H1 (cell line): ENCODE measurements at regions not wholly inside any gene's neighbourhood (a gene's known extent, or its start where the extent isn't known, plus 50 kb on each side); places are given as distances from the start of the nearest gene placed in this dataset.

Experiments used
- CTCF ChIA-PET: fragments of 300-600 bp; sonication (Branson Sonifier 250); formaldehyde crosslinking; loops from one replicate; lab custom pipeline; 2021; ENCODE audit not compliant: partially characterized antibody; lab: Charles Lee
- POLR2A ChIA-PET: fragments of 300-600 bp; sonication (Branson Sonifier 250); formaldehyde crosslinking; loops from one replicate; lab custom pipeline; 2021; ENCODE audit warnings: inconsistent platforms; ENCODE audit not compliant: partially characterized antibody; lab: Charles Lee
- DNase-seq, 2 experiments: peaks; one replicate each; pipeline versions ENCODE4 v3.0.0 to v3.0.0-alpha.2; 2010 to 2022; ENCODE audit warnings: low spot score in 2 of 2, low read depth in 1 of 2, mixed read lengths in 1 of 2
- FAIRE-seq: peaks from 2 replicates; lab custom pipeline; 2011; peaks lifted over from hg19 to GRCh38; lab: Jason Lieb, UNC
- H2AFZ ChIP-seq: 2 replicates; pipeline ENCODE4 v1.8.1; 2012; ENCODE audit warnings: low read length, inconsistent platforms
- H2AK5ac ChIP-seq: 2 replicates; pipeline ENCODE4 v1.6.1; 2013; ENCODE audit warnings: low read depth, low read length
- H2BK120ac ChIP-seq: replicated peaks from 2 replicates; pipeline ENCODE3; 2013; ENCODE audit warnings: low read depth, low read length, inconsistent platforms
- H2BK12ac ChIP-seq: 2 replicates; pipeline ENCODE4 v1.6.1; 2013; ENCODE audit warnings: low read depth, low read length
- H2BK15ac ChIP-seq: 2 replicates; pipeline ENCODE4 v1.6.1; 2013; ENCODE audit warnings: low read length
- H2BK20ac ChIP-seq: 2 replicates; pipeline ENCODE4 v1.6.1; 2013; ENCODE audit warnings: low read length
- H2BK5ac ChIP-seq: 2 replicates; pipeline ENCODE4 v1.6.1; 2013; ENCODE audit warnings: low read depth, low read length
- H3K14ac ChIP-seq: 2 replicates; pipeline ENCODE4 v1.6.1; 2013; ENCODE audit warnings: inconsistent platforms; ENCODE audit not compliant: insufficient read length
- H3K18ac ChIP-seq: 2 replicates; pipeline ENCODE4 v1.6.1; 2013; ENCODE audit warnings: low read length; ENCODE audit errors: extremely low read depth
- H3K23ac ChIP-seq: 2 replicates; pipeline ENCODE4 v1.6.1; 2013; ENCODE audit warnings: inconsistent platforms; ENCODE audit not compliant: insufficient read length
- H3K23me2 ChIP-seq: 2 replicates; pipeline ENCODE4 v1.6.1; 2013; ENCODE audit warnings: low read depth, low read length
- H3K27ac ChIP-seq: 2 replicates; pipeline ENCODE4 v1.6.1; 2011; ENCODE audit warnings: low read depth, low read length, inconsistent platforms
- H3K27me3 ChIP-seq, 4 experiments: replicated peaks in 1 of 4; 1 replicate in 1 of 4; 2 replicates in 3 of 4; pipeline versions ENCODE4 v1.6.1 to v1.8.1; 2011 to 2013; ENCODE audit warnings: low read length in 3 of 4, mild to moderate bottlenecking in 3 of 4, inconsistent platforms in 2 of 4, mixed read lengths in 2 of 4, moderate library complexity in 1 of 4; ENCODE audit not compliant: control insufficient read depth in 3 of 4, insufficient read depth in 3 of 4; ENCODE audit errors: extremely low read depth in 1 of 4
- H3K36me3 ChIP-seq, 4 experiments: 2 replicates each; pipeline versions ENCODE4 v1.6.1 to v1.8.1; 2011 to 2013; ENCODE audit warnings: mild to moderate bottlenecking in 4 of 4, low read length in 3 of 4, moderate library complexity in 2 of 4, control low read depth in 1 of 4, inconsistent platforms in 1 of 4; ENCODE audit not compliant: insufficient read depth in 4 of 4, control insufficient read depth in 2 of 4
- H3K4ac ChIP-seq: replicated peaks from 2 replicates; pipeline ENCODE3; 2013; ENCODE audit warnings: low read length, low read depth, mixed read lengths, inconsistent platforms; ENCODE audit not compliant: insufficient read length
- H3K4me1 ChIP-seq, 4 experiments: replicated peaks in 1 of 4; 1 replicate in 1 of 4; 2 replicates in 3 of 4; pipeline versions ENCODE4 v1.6.1 to v1.8.1; 2011 to 2013; ENCODE audit warnings: low read length in 3 of 4, inconsistent platforms in 2 of 4, mixed read lengths in 1 of 4; ENCODE audit not compliant: insufficient read depth in 4 of 4, control insufficient read depth in 3 of 4
- H3K4me2 ChIP-seq, 2 experiments: 2 replicates each; pipeline versions ENCODE4 v1.6.1 to v1.8.1; 2011 to 2013; ENCODE audit warnings: low read depth in 2 of 2, low read length in 2 of 2, control low read depth in 1 of 2, inconsistent platforms in 1 of 2, mild to moderate bottlenecking in 1 of 2; ENCODE audit not compliant: insufficient read depth in 1 of 2
- H3K4me3 ChIP-seq, 4 experiments: fragments of 200-600, 300-600 bp in 1 of 4; sonication (generic), shearing (Covaris generic), sonication (Bioruptor Twin) in 1 of 4; 2 replicates each; pipeline versions ENCODE4 v1.5.1 to v1.8.1; 2011 to 2016; ENCODE audit warnings: low read length in 4 of 4, low read depth in 3 of 4, control low read depth in 2 of 4, inconsistent platforms in 2 of 4, mild to moderate bottlenecking in 2 of 4, mixed read lengths in 1 of 4, moderate library complexity in 1 of 4; ENCODE audit not compliant: insufficient read depth in 2 of 4; ENCODE audit errors: extremely low read depth in 1 of 4
- H3K56ac ChIP-seq: replicated peaks from 2 replicates; pipeline ENCODE3; 2013; ENCODE audit warnings: low read depth, mild to moderate bottlenecking, mixed read lengths, low read length, inconsistent platforms; ENCODE audit not compliant: insufficient read length
- H3K79me1 ChIP-seq: 2 replicates; pipeline ENCODE4 v1.6.1; 2013; ENCODE audit warnings: low read depth, low read length, control low read depth
- H3K79me2 ChIP-seq, 2 experiments: 2 replicates each; pipeline versions ENCODE4 v1.6.1 to v1.8.1; 2012 to 2013; ENCODE audit warnings: low read length in 2 of 2, mild to moderate bottlenecking in 2 of 2, inconsistent platforms in 1 of 2; ENCODE audit not compliant: insufficient read depth in 2 of 2, control insufficient read depth in 1 of 2
- H3K9ac ChIP-seq, 4 experiments: replicated peaks in 1 of 4; 1 replicate in 1 of 4; 2 replicates in 3 of 4; pipeline versions ENCODE4 v1.6.1 to v1.8.1; 2011 to 2013; ENCODE audit warnings: low read depth in 3 of 4, low read length in 3 of 4, control low read depth in 2 of 4, mild to moderate bottlenecking in 2 of 4, moderate library complexity in 2 of 4, inconsistent platforms in 1 of 4; ENCODE audit errors: extremely low read depth in 1 of 4
- H3K9me3 ChIP-seq, 2 experiments: 2 replicates each; pipeline versions ENCODE4 v1.6.1 to v1.8.1; 2012 to 2013; ENCODE audit warnings: mild to moderate bottlenecking in 2 of 2, moderate library complexity in 2 of 2, control low read depth in 1 of 2, inconsistent platforms in 1 of 2, low read depth in 1 of 2, low read length in 1 of 2, mixed read lengths in 1 of 2; ENCODE audit not compliant: insufficient read depth in 2 of 2
- H4K20me1 ChIP-seq, 2 experiments: replicated peaks in 1 of 2; 2 replicates each; pipeline versions ENCODE3 to v1.8.1; 2011 to 2013; ENCODE audit warnings: inconsistent platforms in 2 of 2, low read length in 2 of 2, mild to moderate bottlenecking in 1 of 2; ENCODE audit not compliant: insufficient read depth in 2 of 2, control insufficient read depth in 1 of 2
- H4K5ac ChIP-seq: 2 replicates; pipeline ENCODE4 v1.6.1; 2013; ENCODE audit warnings: low read length, low read depth, mixed read lengths, inconsistent platforms; ENCODE audit not compliant: insufficient read length
- H4K8ac ChIP-seq: 2 replicates; pipeline ENCODE4 v1.8.0; 2013; ENCODE audit warnings: mild to moderate bottlenecking, moderate library complexity, low read length, inconsistent platforms; ENCODE audit not compliant: insufficient read depth; ENCODE audit errors: extremely low read depth
- H4K91ac ChIP-seq: replicated peaks from 2 replicates; pipeline ENCODE3; 2013; ENCODE audit warnings: low read length, mixed read lengths, inconsistent platforms; ENCODE audit not compliant: insufficient read length
- BACH1 ChIP-seq: IDR thresholded peaks from 2 replicates; pipeline ENCODE4 v1.6.1; 2012; ENCODE audit warnings: low read length, improper control_type of control experiment
- BCL11A ChIP-seq, 2 experiments: IDR thresholded peaks; one replicate each; pipeline ENCODE4 v1.6.1; 2011; ENCODE audit warnings: low read depth in 2 of 2, low read length in 2 of 2, mild to moderate bottlenecking in 2 of 2
- CEBPB ChIP-seq: IDR thresholded peaks from 2 replicates; pipeline ENCODE4 v1.6.1; 2012; ENCODE audit warnings: low read depth, low read length
- EZH2 ChIP-seq: fragments of 200-600 bp; sonication (generic); IDR thresholded peaks from 2 replicates; pipeline ENCODE4 v1.7.1; 2012; ENCODE audit warnings: low read depth, mild to moderate bottlenecking, moderate library complexity, low read length, inconsistent platforms; ENCODE audit not compliant: severe bottlenecking
- FOSL1 ChIP-seq: IDR thresholded peaks from 2 replicates; pipeline ENCODE4 v1.6.1; 2011; ENCODE audit warnings: mild to moderate bottlenecking, low read depth, low read length, moderate library complexity; ENCODE audit not compliant: insufficient read depth
- HDAC6 ChIP-seq: IDR thresholded peaks from one replicate; pipeline ENCODE4 v1.7.1; 2012; ENCODE audit warnings: low read depth, mild to moderate bottlenecking, inconsistent platforms, low read length, moderate library complexity
- KDM5A ChIP-seq: fragments of 200-600 bp; IDR thresholded peaks from 2 replicates; pipeline ENCODE4 v1.7.1; 2012; ENCODE audit warnings: mild to moderate bottlenecking, low read length, inconsistent platforms, mixed read lengths
- PHF8 ChIP-seq: fragments of 200-600 bp; sonication (generic); conservative IDR thresholded peaks from 2 replicates; pipeline ENCODE4 v1.7.1; 2012; ENCODE audit warnings: low read depth, mild to moderate bottlenecking, inconsistent platforms, low read length, moderate library complexity
- SP2 ChIP-seq: IDR thresholded peaks from 2 replicates; pipeline ENCODE4 v1.6.1; 2012; ENCODE audit warnings: mild to moderate bottlenecking, low read length, inconsistent platforms
- TBP ChIP-seq: IDR thresholded peaks from 2 replicates; pipeline ENCODE4 v1.6.1; 2011; ENCODE audit warnings: low read depth, low read length, improper control_type of control experiment
- ZNF274 ChIP-seq: IDR thresholded peaks from 2 replicates; pipeline ENCODE4 v1.7.0; 2012; ENCODE audit warnings: low read length, borderline replicate concordance; ENCODE audit errors: extremely low read depth
- WGBS, 2 experiments: shearing (Covaris generic) in 1 of 2; methylation state at CpG; one replicate each; pipeline versions ENCODE4 v1.1.6 to v1.1.7; 2013 to 2015; ENCODE audit warnings: low lambda C conversion rate in 2 of 2, mixed read lengths in 2 of 2, inconsistent platforms in 1 of 2, low coverage in 1 of 2, missing lambda C conversion rate in 1 of 2; ENCODE audit not compliant: insufficient replicate concordance in 2 of 2, insufficient coverage in 1 of 2, insufficient read length in 1 of 2; ENCODE audit errors: extremely low coverage in 1 of 2, missing lambda C conversion rate in 1 of 2; 5-methylcytosine and 5-hydroxymethylcytosine counted together

DNA sequence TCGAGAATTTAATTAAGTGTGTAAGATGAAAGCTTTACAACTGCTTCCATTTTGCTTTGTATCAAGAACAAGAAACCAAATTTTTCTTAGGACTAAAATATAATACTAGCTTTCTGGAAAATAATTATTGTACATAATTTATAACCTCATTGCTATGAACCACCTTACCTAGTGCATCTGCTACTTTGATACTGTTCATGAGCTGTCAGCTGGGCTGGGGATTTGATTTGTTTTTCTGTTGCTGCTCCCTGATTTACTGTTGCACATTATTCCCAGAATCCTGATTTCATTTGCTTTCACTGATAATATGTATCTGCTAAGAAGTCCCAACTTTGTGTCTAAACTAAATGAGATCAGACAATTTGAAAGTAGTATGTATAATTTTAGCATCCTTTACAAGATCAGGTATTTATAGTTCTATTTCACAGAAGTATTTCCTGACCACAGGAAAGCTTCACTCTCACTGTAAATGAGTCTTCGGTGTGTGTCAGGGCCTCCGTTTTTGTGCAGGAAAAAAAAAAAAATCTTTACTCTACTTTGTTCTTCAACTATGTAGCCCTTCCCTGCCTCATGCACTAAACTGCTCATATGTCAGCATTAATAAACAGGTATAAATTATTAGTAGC is 105.6 kb upstream of the CCDC150 start:
- no peak for DNase-seq
- H2BK20ac ChIP-seq, result no peak overlapping the region
- no peak overlapping the region for H3K4me2 ChIP-seq
- no peak overlapping the region for H3K14ac ChIP-seq
- H3K9me3 ChIP-seq, result no peaks in the 10 kb centered on the region
- no peaks in the 10 kb centered on the region for H3K27me3 ChIP-seq
- H3K56ac ChIP-seq, result no peak overlapping the region
- TF ChIP-seq SP2 (no peak), TBP (no peak), EZH2 (no peak), BCL11A (IDR thresholded peaks at IDR 0.05; ENCODE audit: low read depth in 2 of 2, low read length in 2 of 2) (no peak), CEBPB (no peak), HDAC6 (no peak), BACH1 (no peak), FOSL1 (no peak), ZNF274 (no peak), KDM5A (no peak), PHF8 (no peak)
- TF ChIP-seq, all 59 proteins: peak for 0
- H3K9ac ChIP-seq, result no peak overlapping the region
- H2BK15ac ChIP-seq, result no peak overlapping the region
- H3K36me3 ChIP-seq, result no peaks in the 10 kb centered on the region
- H2BK5ac ChIP-seq, result no peak overlapping the region
- no peaks in the 10 kb centered on the region for H3K79me2 ChIP-seq
- H2BK12ac ChIP-seq, result no peak overlapping the region
- no peak overlapping the region for H3K4me3 ChIP-seq
- no peak overlapping the region for H3K4ac ChIP-seq
- H3K23me2 ChIP-seq, result no peaks in the 10 kb centered on the region
- H3K18ac ChIP-seq, result no peak overlapping the region
- peaks cover 0 to 3% (median 0%) of the 10 kb centered on the region in 4 experiments; a peak in 1 of 7 replicates for H3K4me1 ChIP-seq
- no peak overlapping the region for H3K27ac ChIP-seq
- no peaks in the 10 kb centered on the region for H4K20me1 ChIP-seq
- H3K79me1 ChIP-seq, result no peaks in the 10 kb centered on the region
- ChIA-PET POLR2A (interaction anchor here (1.6 to 1.7 kb wide), 2 partner anchors 16 kb away, joined by 3 to 4 read pairs; no protein-coding TSS in a partner anchor), CTCF (interaction anchor here (0.6 kb wide), 1 partner anchor 70 kb away, joined by 3 read pairs; no protein-coding TSS in a partner anchor)
- H2AK5ac ChIP-seq, result no peak overlapping the region
- H4K8ac ChIP-seq, result no peak overlapping the region
- no peak overlapping the region for H4K91ac ChIP-seq
- H3K23ac ChIP-seq, result no peak overlapping the region
- H2BK120ac ChIP-seq, result no peak overlapping the region
- H4K5ac ChIP-seq, result no peak overlapping the region
- 83% methylated on average over 3 of the region's 3 CpGs; no CpG with 5 or more reads in 1 of the 2 experiments for WGBS, 2 experiments
- FAIRE-seq, result no peak
- H2AFZ ChIP-seq, result no peak overlapping the region
